GM10266 (cell line): ENCODE measurements at regions not wholly inside any gene's neighbourhood (a gene's known extent, or its start where the extent isn't known, plus 50 kb on each side); places are given as distances from the start of the nearest gene placed in this dataset.

Source experiments
- DNase-seq: peaks from one replicate; pipeline ENCODE4 v3.0.0; 2012; ENCODE audit errors: extremely low spot score
- CTCF ChIP-seq: IDR thresholded peaks from 2 replicates; pipeline ENCODE4 v1.5.1; 2012; ENCODE audit warnings: mild to moderate bottlenecking, low read depth; ENCODE audit not compliant: control insufficient read depth, insufficient read depth; ENCODE audit errors: missing control alignments

DNA sequence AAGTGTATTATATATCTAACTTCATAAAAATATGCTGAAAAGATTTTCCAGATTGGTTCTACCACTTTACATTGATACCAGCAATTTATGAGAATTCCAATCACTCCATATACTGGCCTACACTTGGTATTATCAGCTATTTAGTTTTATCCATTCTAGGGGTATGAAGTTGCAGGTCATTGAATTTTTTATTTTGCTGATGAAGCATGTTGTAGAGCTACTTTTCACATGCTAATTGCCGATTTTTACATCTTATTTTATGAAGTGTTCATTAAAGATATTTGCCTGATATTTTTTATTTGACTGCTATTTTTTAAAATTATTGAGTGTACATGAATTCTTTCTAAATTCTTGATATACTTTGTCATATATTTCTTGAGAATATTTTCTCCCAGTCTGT is 542.1 kb downstream of the ADCYAP1 start:
- TF ChIP-seq CTCF, result no peak

GRCh38 chr18:1452821-1453220 is 548.1 kb downstream of the ADCYAP1 start:
- no peak for DNase-seq
- no peak for TF ChIP-seq CTCF

More for the DNA sequence above, 542.1 kb downstream of the ADCYAP1 start:
- no peak for DNase-seq

- no peak for DNase-seq
- TF ChIP-seq CTCF, result no peak
These were observed 550.9 kb downstream of the ADCYAP1 start for GRCh38 chr18:1455605-1456004.

DNA sequence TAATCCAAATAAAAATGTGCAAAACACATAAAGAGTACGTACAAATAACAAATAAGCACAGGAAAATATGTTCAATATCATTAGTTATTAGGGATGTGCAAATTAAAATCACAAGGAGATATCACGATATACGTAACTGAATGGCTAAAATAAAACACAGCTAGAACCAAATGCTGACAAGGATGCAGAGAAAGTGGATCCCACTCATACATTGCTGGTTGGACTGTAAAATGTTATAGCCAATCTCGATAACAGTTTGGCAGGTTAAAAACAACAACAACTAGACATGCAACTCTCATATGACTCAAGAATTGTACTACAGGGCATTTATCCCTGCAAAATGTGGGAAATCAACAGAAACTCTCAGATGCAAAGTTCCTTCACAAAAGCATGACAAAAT is 553.9 kb downstream of the ADCYAP1 start:
- DNase-seq, result no peak
- TF ChIP-seq CTCF, result no peak

- no peak for TF ChIP-seq CTCF
These were observed 559.3 kb downstream of the ADCYAP1 start for GRCh38 chr18:1463981-1464380.

DNA sequence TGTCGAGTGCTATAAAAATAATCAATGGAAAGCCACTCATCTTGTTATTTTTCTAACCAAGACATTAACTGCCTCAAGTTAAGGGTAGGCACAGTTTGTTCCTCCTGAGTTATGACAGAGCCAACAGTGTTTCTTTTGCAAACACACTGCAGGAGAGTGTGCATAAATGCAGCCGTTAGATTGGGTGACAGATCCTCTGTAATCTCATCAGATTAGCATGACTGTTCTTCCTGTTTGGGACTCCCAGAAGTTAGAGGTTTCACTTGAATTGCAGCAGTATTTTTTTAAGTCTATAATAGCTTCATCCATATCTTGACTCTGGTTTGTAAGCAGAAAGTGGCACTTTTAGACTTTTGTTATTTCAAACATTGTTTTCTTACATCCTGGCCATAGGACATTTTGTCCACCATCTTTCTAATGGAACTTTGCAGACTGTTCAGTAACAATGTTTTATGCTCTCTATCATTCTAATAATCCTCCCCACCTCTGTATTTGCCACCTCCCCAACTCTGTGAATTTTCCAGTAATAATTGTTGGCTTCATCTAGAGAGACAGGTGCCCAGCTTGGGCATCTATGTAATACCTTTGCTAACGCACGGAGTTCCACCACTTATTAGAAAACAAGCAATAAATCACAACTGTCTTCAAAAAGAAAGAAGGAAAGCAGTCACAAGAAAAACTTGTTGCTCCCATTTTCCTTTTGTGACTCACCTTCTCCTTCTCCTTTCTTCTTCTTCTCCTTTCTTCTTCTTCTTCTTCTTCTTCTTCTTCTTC is 560.0 kb downstream of the ADCYAP1 start:
- no peak for DNase-seq
- TF ChIP-seq CTCF, result no peak

More at GRCh38 chr18:1463981-1464380, 559.3 kb downstream of the ADCYAP1 start:
- no peak for DNase-seq

DNA sequence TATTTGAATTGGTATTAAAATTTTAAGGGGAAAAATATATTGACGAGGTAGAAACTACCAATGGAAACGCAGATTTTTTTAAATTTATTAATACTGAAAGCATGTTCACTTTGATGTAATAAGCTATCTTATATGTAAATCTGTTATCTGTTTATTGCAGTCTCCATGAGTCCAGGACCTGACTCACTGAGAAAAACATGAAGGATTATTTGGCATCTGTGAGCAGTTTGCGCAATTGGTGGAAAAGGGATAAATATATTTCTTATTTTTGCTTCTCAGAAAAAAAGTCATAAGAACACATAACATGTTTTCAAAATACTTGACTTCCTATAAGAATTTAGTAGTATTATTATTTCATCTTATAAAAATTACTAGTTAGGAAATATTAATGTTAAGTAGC is 561.4 kb downstream of the ADCYAP1 start:
- no peak for TF ChIP-seq CTCF

More for the DNA sequence above, 561.4 kb downstream of the ADCYAP1 start:
- DNase-seq, result no peak
